ENCODE measurements at regions not wholly inside any gene's neighbourhood (a gene's known extent, or its start where the extent isn't known, plus 50 kb on each side); places are given as distances from the start of the nearest gene placed in this dataset.
"Not testable (repeated sequence)": the region's sequence is repeated elsewhere in the genome, so short reads cannot be mapped to it uniquely, and the experiment has no call there.

DNA sequence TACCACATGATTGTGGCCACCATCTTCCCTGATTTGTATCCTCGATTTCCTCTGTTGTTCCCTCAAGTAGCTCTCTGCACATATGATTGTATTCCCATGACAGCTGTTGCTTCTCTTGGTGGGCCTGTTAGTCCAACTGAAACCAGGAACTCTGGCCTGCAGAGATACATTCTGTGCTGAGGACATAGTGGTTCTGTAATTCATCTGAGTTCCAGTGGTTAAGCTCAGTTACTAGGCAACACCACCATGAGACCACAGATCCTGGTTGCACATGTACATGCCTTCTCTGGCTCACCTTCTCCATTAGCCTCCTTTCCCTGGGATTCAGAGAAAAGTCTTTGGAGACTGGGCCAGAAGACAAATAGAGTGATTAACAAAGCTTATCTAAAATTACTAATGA is 172.1 kb upstream of the SLC7A11 start:
- DNase-seq, result no peak

DNA sequence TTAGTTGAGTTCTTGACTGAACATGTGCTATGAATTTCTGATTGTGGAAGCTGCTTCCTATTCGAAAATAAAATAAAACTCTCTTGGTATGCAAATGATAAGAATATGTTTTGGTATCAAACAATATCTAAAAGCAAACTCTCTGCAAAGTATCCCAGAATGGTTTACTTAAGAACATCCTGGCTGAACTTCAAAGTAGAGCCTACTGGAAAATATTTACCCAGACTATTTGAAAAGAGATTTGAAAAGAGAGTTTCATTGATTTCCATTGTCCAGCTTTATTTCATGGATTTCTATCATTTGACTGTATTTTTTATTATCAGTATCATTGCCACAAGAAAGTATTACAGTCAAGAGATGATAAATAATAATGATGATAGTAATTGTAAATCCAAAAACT is 171.1 kb upstream of the SLC7A11 start:
- no peak for DNase-seq

GRCh38 chr4:138412847-138413246 is 170.7 kb upstream of the SLC7A11 start:
- no peak for DNase-seq

GRCh38 chr4:138410266-138410665 is 168.1 kb upstream of the SLC7A11 start:
- no peak for DNase-seq

- DNase-seq, result no peak
Measured at GRCh38 chr4:138409670-138410069, 167.5 kb upstream of the SLC7A11 start.

DNA sequence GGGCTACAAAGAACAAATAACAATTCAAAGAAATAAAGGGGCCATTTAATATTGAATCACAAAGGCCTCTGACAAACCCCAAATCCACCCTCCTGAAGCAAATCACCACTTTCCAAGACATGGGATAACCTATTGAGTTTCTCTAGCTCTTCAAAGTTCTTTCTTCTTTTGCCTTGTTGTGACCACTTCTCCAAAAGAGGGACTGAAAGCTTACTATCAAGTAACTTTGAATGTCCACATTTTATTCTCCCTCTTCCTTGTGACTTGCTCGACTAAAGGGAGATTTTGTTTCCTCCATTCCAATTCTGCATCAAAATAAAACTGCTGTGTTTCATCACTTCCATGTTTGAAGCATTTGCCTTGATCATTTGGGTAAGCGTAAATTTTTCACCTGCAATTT is 166.6 kb upstream of the SLC7A11 start:
- no peak for DNase-seq

- DNase-seq, result no peak
Measured at GRCh38 chr4:138407329-138407728, 165.2 kb upstream of the SLC7A11 start.

GRCh38 chr4:138406876-138407275 is 164.7 kb upstream of the SLC7A11 start:
- DNase-seq, result peak; percentile 6

- DNase-seq, result no peak
Measured at GRCh38 chr4:138405934-138406567, 163.9 kb upstream of the SLC7A11 start.

GRCh38 chr4:138405466-138405891 is 163.3 kb upstream of the SLC7A11 start:
- peak; percentile 17 for DNase-seq

- no peak for DNase-seq
Measured at GRCh38 chr4:138404801-138405200, 162.7 kb upstream of the SLC7A11 start.

- no peak for DNase-seq
Measured at GRCh38 chr4:138404251-138404650, 162.1 kb upstream of the SLC7A11 start.

- no peak for DNase-seq
Measured at GRCh38 chr4:138401334-138401733, 159.2 kb upstream of the SLC7A11 start.

GRCh38 chr4:138400543-138400942 is 158.4 kb upstream of the SLC7A11 start:
- no peak for DNase-seq

GRCh38 chr4:138400066-138400465 is 157.9 kb upstream of the SLC7A11 start:
- no peak for DNase-seq

DNA sequence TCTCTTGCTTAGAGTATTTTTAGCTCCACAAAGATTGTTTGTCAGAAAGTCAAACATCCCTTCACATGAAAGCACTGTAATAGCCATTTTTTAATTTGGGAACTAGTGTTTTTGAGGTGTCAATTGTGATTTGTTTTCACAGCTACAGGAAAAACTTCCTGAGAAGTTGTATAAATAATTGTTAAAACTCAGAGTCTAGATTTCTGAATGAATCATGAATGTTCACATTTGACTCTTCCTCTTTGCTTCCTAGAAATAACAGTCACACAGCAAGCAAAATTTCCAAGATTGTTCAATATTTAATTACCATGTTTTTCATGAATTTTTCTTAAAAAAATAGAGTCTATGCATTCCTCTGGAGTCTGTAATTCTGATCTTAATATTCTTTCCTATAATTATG is 156.9 kb upstream of the SLC7A11 start:
- DNase-seq, result no peak

DNA sequence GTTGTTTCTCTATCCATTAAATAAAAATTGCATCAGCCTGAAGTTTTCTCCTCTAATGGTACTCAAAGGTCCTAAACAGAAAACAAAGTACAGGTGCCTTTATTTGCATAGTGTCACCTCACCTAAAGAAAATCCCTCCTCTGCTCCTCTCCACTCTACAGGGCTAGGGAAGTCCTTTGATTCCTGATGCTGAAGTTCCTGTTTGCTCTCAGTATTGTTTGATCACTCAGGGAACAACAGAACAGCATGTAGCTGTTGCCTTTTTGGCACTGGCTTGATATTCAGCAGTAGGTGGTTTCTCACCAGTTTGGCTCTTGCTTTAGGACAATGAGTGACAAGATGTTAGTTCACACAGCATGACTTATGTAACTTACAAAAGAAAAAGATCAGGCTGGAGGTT is 156.2 kb upstream of the SLC7A11 start:
- DNase-seq, result no peak

DNA sequence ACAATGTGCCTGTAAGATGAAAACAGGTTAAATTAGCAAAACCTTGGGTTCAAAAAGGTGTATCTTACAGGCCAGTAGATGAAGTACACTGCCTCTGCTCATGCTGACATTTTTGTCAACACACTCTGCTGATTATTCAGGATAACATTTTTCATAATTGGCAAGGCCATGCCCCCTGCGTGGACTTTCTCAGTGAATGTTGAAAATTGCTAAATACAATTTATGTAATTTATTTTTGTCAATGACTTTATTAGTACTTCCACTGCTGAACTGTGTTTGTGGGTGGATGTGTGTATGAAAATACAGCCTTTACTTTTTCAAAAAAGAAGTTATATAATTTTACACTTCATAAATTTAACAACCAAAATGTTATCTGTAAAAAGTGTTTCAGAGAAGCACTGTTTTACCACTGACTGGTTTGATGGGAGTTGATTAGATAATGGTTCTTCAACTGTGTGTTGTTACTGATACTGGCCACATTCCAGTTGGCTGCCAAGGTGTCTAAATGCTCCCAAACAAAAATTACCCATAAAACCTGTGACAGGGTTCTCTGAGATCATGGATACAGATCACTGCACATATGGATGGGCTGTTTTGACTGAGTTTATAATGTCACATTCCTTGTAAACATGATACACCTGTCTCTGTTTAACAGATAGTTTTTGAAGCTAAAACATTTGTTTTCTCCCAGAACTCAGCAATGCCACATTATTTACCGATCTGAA is 151.9 kb upstream of the SLC7A11 start:
- DNase-seq, result peak; percentile 42

DNA sequence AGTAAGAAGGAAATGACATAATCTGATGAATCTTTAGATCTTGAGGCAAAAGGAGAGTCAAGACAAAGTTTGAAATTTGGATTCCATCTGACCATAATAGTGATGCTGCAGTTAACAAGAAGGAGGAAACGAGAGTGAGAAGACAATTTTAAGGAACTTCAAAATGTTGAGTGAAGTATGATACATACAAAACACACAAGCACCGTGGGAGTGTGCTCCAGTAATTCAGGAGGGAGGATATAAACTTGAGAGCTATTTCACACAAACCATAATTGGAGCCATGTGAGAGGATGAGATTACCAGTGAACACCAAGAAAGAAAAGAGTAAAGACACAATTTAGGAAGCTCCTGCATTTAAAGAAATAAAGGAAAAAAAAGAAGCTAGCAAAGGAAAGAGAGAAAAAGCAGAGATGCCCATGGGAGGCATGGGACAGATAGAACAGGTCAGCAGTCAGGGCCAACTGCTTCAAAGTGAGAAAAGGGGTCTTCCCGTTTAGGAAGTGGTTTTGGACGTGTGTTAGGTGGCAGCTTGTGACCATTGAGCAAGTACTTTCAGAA is 150.7 kb upstream of the SLC7A11 start:
- no peak for DNase-seq

DNA sequence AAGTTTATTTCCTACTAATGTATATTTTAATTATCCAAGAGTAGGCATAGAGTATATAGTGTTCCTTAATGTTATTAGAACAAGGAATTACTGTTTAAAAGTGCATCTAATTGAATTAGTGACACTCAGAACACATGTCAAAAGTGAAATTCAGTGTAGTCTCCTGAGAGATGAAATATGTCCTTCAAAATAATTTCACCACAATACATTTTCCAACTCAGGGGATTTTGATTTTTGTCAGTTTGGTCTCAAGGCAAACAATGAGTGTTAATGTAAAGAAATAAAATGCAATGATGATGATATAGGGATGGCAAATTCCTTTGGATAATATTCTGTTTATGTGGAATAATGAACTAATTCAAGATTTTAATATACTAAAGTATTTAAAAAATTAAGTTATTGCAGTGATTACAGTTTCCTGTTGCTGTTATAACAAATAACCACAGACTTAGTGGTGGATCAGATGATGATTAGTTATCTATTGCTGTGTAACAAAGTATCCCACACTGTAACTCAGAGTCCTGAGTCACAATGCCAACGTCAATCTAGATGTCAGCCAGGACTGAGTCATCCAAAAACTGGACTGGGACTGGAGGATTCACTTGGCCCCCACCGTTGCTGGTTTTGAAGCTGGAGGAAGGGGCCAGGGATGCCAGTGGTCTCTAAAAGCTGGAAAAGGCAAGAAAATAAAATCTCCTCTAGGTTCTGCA is 148.0 kb upstream of the SLC7A11 start:
- no peak for DNase-seq

- no peak for DNase-seq
Measured at GRCh38 chr4:138374947-138375346, 132.8 kb upstream of the SLC7A11 start.

DNA sequence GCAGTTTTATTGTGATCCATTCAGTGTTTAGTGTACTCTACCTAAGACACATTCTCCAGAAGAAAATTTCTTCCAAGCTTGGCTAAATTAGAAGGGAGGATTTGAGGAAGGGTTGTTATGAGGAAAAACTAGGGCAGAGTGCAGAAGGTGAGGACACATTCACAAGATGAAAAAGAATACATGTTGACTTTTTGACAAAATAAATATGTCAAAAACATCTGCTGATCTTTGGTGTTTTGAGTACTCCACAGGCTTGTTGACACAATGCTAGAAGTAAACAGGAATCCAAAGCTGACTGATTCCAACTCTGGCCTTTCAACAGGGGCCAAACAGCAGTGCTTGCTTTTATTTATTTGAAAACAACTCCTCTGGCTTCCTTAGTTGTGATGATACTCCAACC is 125.8 kb upstream of the SLC7A11 start:
- DNase-seq, result no peak

- not testable (repeated sequence) for DNase-seq
Measured at GRCh38 chr4:138352446-138352845, 110.3 kb upstream of the SLC7A11 start.

GRCh38 chr4:138348055-138348454 is 105.9 kb upstream of the SLC7A11 start:
- no peak for DNase-seq

Measured in kidney glomerular epithelial cell (primary cell).